GM19023 (cell line): ENCODE measurements at regions not wholly inside any gene's neighbourhood (a gene's known extent, or its start where the extent isn't known, plus 50 kb on each side); places are given as distances from the start of the nearest gene placed in this dataset.

Source experiments
- ATAC-seq: cut with Tn5 transposase; IDR thresholded peaks from one replicate; pipeline ENCODE4 v1.9.1; 2021; ENCODE audit warnings: mild to moderate bottlenecking, moderate library complexity; ENCODE audit not compliant: unreplicated experiment

GRCh38 chr2:226622484-226622883 lies 177.1 kb downstream of the IRS1 start:
- ATAC-seq = no peak

- ATAC-seq = no peak
Measured at GRCh38 chr2:226620176-226620575, 179.4 kb downstream of the IRS1 start.

GRCh38 chr2:226619707-226620106 lies 179.9 kb downstream of the IRS1 start:
- ATAC-seq = no peak

GRCh38 chr2:226618875-226619605 lies 180.6 kb downstream of the IRS1 start:
- ATAC-seq = no peak

GRCh38 chr2:226618544-226618874 lies 181.1 kb downstream of the IRS1 start:
- ATAC-seq = no peak

- no peak for ATAC-seq
Measured at GRCh38 chr2:226615891-226616290, 183.7 kb downstream of the IRS1 start.

- no peak for ATAC-seq
Measured at GRCh38 chr2:226611944-226612318, 187.7 kb downstream of the IRS1 start.

- no peak for ATAC-seq
Measured at GRCh38 chr2:226611196-226611943, 188.2 kb downstream of the IRS1 start.

GRCh38 chr2:226609366-226609765 lies 190.3 kb downstream of the IRS1 start:
- ATAC-seq = no peak

GRCh38 chr2:226608451-226608850 lies 191.2 kb downstream of the IRS1 start:
- no peak for ATAC-seq

- no peak for ATAC-seq
Measured at GRCh38 chr2:226607379-226607778, 192.2 kb downstream of the IRS1 start.

GRCh38 chr2:226605642-226606041 lies 194.0 kb downstream of the IRS1 start:
- ATAC-seq = no peak

GRCh38 chr2:226603606-226604005 lies 196.0 kb downstream of the IRS1 start:
- no peak for ATAC-seq

GRCh38 chr2:226601881-226602662 lies 197.5 kb downstream of the IRS1 start:
- ATAC-seq = no peak

GRCh38 chr2:226600802-226601201 lies 198.8 kb downstream of the IRS1 start:
- ATAC-seq = no peak

GRCh38 chr2:226600184-226600583 lies 199.4 kb downstream of the IRS1 start:
- ATAC-seq = no peak

- ATAC-seq = no peak
Measured at GRCh38 chr2:226589043-226589442, 210.6 kb downstream of the IRS1 start.

- ATAC-seq = no peak
Measured at GRCh38 chr2:226585130-226585561, 214.5 kb downstream of the IRS1 start.

- ATAC-seq = no peak
Measured at GRCh38 chr2:226584518-226585055, 215.0 kb downstream of the IRS1 start.

GRCh38 chr2:226583715-226584114 lies 215.9 kb downstream of the IRS1 start:
- ATAC-seq = no peak

- ATAC-seq = no peak
Measured at GRCh38 chr2:226581661-226582060, 218.0 kb downstream of the IRS1 start.
